HCT116 (cell line): ENCODE measurements at regions not wholly inside any gene's neighbourhood (a gene's known extent, or its start where the extent isn't known, plus 50 kb on each side); places are given as distances from the start of the nearest gene placed in this dataset.

Experiments used
- ATAC-seq: fragments of 200-7000 bp; cut with Tn5 transposase; 2 replicates; pipeline ENCODE4 v1.9.1; 2020; ENCODE audit warnings: mild to moderate bottlenecking, moderate library complexity
- BruUV-seq: library from RNA; stranded (reverse); fragments of 400-500 nt; replicated peaks from 2 replicates; lab custom pipeline; 2021; lab: Mats Ljungman, UMichigan
- CTCF ChIA-PET: fragments of 300-600 bp; sonication (Branson Sonifier 250); formaldehyde crosslinking; loops from one replicate; lab custom pipeline; 2021; ENCODE audit warnings: antibody characterized with exemption; lab: Charles Lee
- POLR2A ChIA-PET: fragments of 300-600, 350-600 bp; sonication (Branson Sonifier 250); formaldehyde crosslinking; loops from one replicate; lab custom pipeline; 2021; ENCODE audit warnings: antibody characterized with exemption; lab: Charles Lee
- RAD21 ChIA-PET, 2 experiments: fragments of 300-600 bp; sonication (Branson Sonifier 250); formaldehyde crosslinking; loops; one replicate each; lab custom pipeline; 2023; ENCODE audit warnings: low total read pairs in 2 of 2; ENCODE audit not compliant: uncharacterized antibody in 2 of 2, unreplicated experiment in 2 of 2, low non-redundant PET in 1 of 2; lab: Charles Lee
- DNase-seq: peaks from one replicate; pipeline ENCODE4 v3.0.0-alpha.2; 2010; ENCODE audit warnings: low read depth, low spot score
- H2AFZ ChIP-seq: fragments of 200-600 bp; shearing (Covaris generic), sonication (generic); 2 replicates; pipeline ENCODE4 v1.6.1; 2017; ENCODE audit warnings: low read depth, mixed run types, mixed read lengths, antibody characterized with exemption, low read length; ENCODE audit not compliant: poor library complexity, severe bottlenecking
- H3K27ac ChIP-seq: 2 replicates; pipeline ENCODE4 v1.5.1; 2012; ENCODE audit warnings: low read depth, low read length
- H3K27me3 ChIP-seq: fragments of 200-600 bp; sonication (generic); 2 replicates; pipeline ENCODE4 v1.6.1; 2016; ENCODE audit warnings: mixed run types, low read length, mixed read lengths; ENCODE audit not compliant: insufficient read depth
- H3K36me3 ChIP-seq, 2 experiments: fragments of 200-500 bp in 1 of 2; fragments of 200-600 bp in 1 of 2; sonication (Bioruptor generic) in 1 of 2; sonication (generic) in 1 of 2; 2 replicates each; pipeline versions ENCODE4 v1.5.1 to v1.6.1; 2014 to 2016; ENCODE audit warnings: low read length in 2 of 2, inconsistent platforms in 1 of 2, mixed read lengths in 1 of 2, mixed run types in 1 of 2; ENCODE audit not compliant: insufficient read depth in 2 of 2, control insufficient read depth in 1 of 2
- H3K4me1 ChIP-seq, 2 experiments: fragments of 200-600 bp in 1 of 2; sonication (generic) in 1 of 2; 2 replicates each; pipeline versions ENCODE4 v1.5.1 to v1.6.1; 2012 to 2017; ENCODE audit warnings: low read length in 2 of 2, inconsistent platforms in 1 of 2, mild to moderate bottlenecking in 1 of 2, mixed read lengths in 1 of 2, mixed run types in 1 of 2, moderate library complexity in 1 of 2; ENCODE audit not compliant: insufficient read depth in 2 of 2, control insufficient read depth in 1 of 2
- H3K4me2 ChIP-seq: fragments of 200-600 bp; sonication (generic); 2 replicates; pipeline ENCODE4 v1.6.1; 2017; ENCODE audit warnings: mixed run types, low read length, mixed read lengths
- H3K4me3 ChIP-seq, 2 experiments: fragments of 200-600 bp in 1 of 2; sonication (generic) in 1 of 2; replicated peaks in 1 of 2; 2 replicates each; pipeline ENCODE4 v1.5.1; 2011 to 2016; ENCODE audit warnings: low read length in 2 of 2, control low read depth in 1 of 2, low read depth in 1 of 2, mild to moderate bottlenecking in 1 of 2, mixed read lengths in 1 of 2, mixed run types in 1 of 2
- H3K79me2 ChIP-seq: fragments of 200-600 bp; sonication (generic); 2 replicates; pipeline ENCODE4 v1.6.1; 2017; ENCODE audit warnings: mild to moderate bottlenecking, mixed run types, low read length, moderate library complexity, mixed read lengths; ENCODE audit not compliant: insufficient read depth
- H3K9ac ChIP-seq: fragments of 200-600 bp; sonication (generic); 2 replicates; pipeline ENCODE4 v1.6.1; 2016; ENCODE audit warnings: low read length, mixed read lengths
- H3K9me2 ChIP-seq: fragments of 200-600 bp; sonication (generic), shearing (Covaris generic); 2 replicates; pipeline ENCODE4 v1.6.1; 2017; ENCODE audit warnings: mixed run types, mild to moderate bottlenecking, moderate library complexity; ENCODE audit not compliant: insufficient read depth
- H3K9me3 ChIP-seq, 2 experiments: fragments of 200-500 bp in 1 of 2; fragments of 200-600 bp in 1 of 2; sonication (Bioruptor generic) in 1 of 2; sonication (generic) in 1 of 2; 2 replicates each; pipeline ENCODE4 v1.6.1; 2014 to 2017; ENCODE audit warnings: low read length in 2 of 2, mixed read lengths in 2 of 2, inconsistent platforms in 1 of 2, low read depth in 1 of 2, mild to moderate bottlenecking in 1 of 2, mixed run types in 1 of 2, moderate library complexity in 1 of 2; ENCODE audit not compliant: control insufficient read depth in 1 of 2, insufficient read depth in 1 of 2
- H4K20me1 ChIP-seq: fragments of 200-600 bp; sonication (generic), shearing (Covaris generic); 2 replicates; pipeline ENCODE4 v1.6.1; 2017; ENCODE audit warnings: mixed run types, mild to moderate bottlenecking, moderate library complexity; ENCODE audit not compliant: insufficient read depth
- CBX3 ChIP-seq: IDR thresholded peaks from 2 replicates; pipeline ENCODE4 v1.6.1; 2012; ENCODE audit warnings: low read depth
- EGR1 ChIP-seq: IDR thresholded peaks from 2 replicates; pipeline ENCODE4 v1.6.1; 2012; ENCODE audit warnings: low read depth
- EZH2phosphoT487 ChIP-seq: fragments of 200-600 bp; IDR thresholded peaks from 2 replicates; pipeline ENCODE4 v1.6.1; 2018; ENCODE audit warnings: antibody characterized with exemption, borderline replicate concordance
- FOSL1 ChIP-seq: IDR thresholded peaks from 2 replicates; pipeline ENCODE4 v1.6.1; 2012; ENCODE audit warnings: low read depth
- JUND ChIP-seq: IDR thresholded peaks from 2 replicates; pipeline ENCODE4 v1.6.1; 2012
- RAD21 ChIP-seq: IDR thresholded peaks from 2 replicates; pipeline ENCODE4 v1.6.1; 2012; ENCODE audit warnings: low read depth, mild to moderate bottlenecking
- SIN3A ChIP-seq: IDR thresholded peaks from 2 replicates; pipeline ENCODE4 v1.6.1; 2012; ENCODE audit warnings: low read depth
- SP1 ChIP-seq: IDR thresholded peaks from 2 replicates; pipeline ENCODE4 v1.6.1; 2012; ENCODE audit warnings: low read depth
- TCF7L2 ChIP-seq: IDR thresholded peaks from 2 replicates; pipeline ENCODE4 v1.7.0; 2011; ENCODE audit warnings: borderline replicate concordance, inconsistent platforms; ENCODE audit not compliant: insufficient read depth, insufficient read length; ENCODE audit errors: extremely low read depth
- YY1 ChIP-seq: IDR thresholded peaks from 2 replicates; pipeline ENCODE4 v1.6.1; 2011; ENCODE audit warnings: low read length, low read depth, moderate library complexity, mild to moderate bottlenecking; ENCODE audit not compliant: insufficient replicate concordance; ENCODE audit errors: extremely low read depth
- ZFX ChIP-seq: fragments of 450-650 bp; IDR thresholded peaks from 2 replicates; pipeline ENCODE4 v1.6.1; 2017
- ZNF274 ChIP-seq: fragments of 200-500 bp; sonication (Bioruptor generic); IDR thresholded peaks from 2 replicates; pipeline ENCODE4 v1.6.1; 2014; ENCODE audit warnings: mild to moderate bottlenecking, low read depth, low read length, inconsistent platforms
- intact Hi-C: fragments of 100-400 bp; cut with micrococcal nuclease; formaldehyde crosslinking; loops from 2 replicates; pipeline ENCODE4 v1.10.0; 2022
- TF ChIP-seq, protein P1 (sequence below): IDR thresholded peaks from 2 replicates; pipeline ENCODE4 v1.6.1; 2012
- TF ChIP-seq, protein P2 (sequence below): IDR thresholded peaks from 2 replicates; pipeline ENCODE4 v1.6.1; 2011; ENCODE audit warnings: mild to moderate bottlenecking, low read length, moderate library complexity; ENCODE audit not compliant: insufficient replicate concordance; ENCODE audit errors: extremely low read depth
- TF ChIP-seq, protein P3 (sequence below): IDR thresholded peaks from 2 replicates; pipeline ENCODE4 v1.6.1; 2012; ENCODE audit warnings: low read depth
- TF ChIP-seq, protein P4 (sequence below), 3 experiments: fragments of 200-600 bp in 1 of 3; sonication (generic) in 1 of 3; IDR thresholded peaks in 2 of 3; conservative IDR thresholded peaks in 1 of 3; 2 replicates each; pipeline ENCODE4 v1.5.1; 2012 to 2017; ENCODE audit warnings: low read depth in 2 of 3, low read length in 2 of 3, antibody characterized with exemption in 1 of 3, borderline replicate concordance in 1 of 3, control low read depth in 1 of 3, mild to moderate bottlenecking in 1 of 3, mixed read lengths in 1 of 3, mixed run types in 1 of 3, moderate library complexity in 1 of 3; ENCODE audit not compliant: insufficient read depth in 1 of 3
- TF ChIP-seq, protein P5 (sequence below): IDR thresholded peaks from 2 replicates; pipeline ENCODE4 v1.6.1; 2012

DNA sequence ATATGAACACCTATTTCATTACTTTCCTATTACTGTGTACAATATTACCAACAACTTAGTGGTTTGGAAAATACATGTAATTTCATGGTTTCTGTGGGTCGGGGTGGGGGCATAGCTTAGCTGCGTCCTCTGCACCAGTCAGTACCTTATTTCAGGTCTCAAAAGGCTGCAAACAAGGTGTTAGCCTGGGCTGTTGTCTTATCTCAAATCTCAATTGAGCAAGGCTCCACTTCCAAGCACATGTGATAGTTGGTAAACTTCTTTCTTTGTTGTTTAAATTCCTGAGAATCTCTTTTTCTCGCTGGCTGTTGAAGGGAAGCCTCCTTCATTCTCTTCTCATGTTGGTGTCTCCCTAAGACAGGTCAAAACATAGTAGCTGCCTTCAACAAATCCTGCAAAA is 485.4 kb downstream of the AMY1C start:
- H3K4me2 ChIP-seq = no peak overlapping the region
- no peaks in the 10 kb centered on the region for H4K20me1 ChIP-seq
- DNase-seq = no peak
- no peaks in the 10 kb centered on the region for H3K27me3 ChIP-seq
- POLR2A ChIA-PET = no interaction called here
- no peaks in the 10 kb centered on the region for H3K4me1 ChIP-seq
- H3K9me3 ChIP-seq = peaks cover 9 to 31% of the 10 kb centered on the region in 2 experiments; a peak in 2 of 4 replicates
- no peak for TF ChIP-seq TCF7L2
- TF ChIP-seq SP1 = no peak
- no peak for TF ChIP-seq ZFX
- TF ChIP-seq, protein P1, sequence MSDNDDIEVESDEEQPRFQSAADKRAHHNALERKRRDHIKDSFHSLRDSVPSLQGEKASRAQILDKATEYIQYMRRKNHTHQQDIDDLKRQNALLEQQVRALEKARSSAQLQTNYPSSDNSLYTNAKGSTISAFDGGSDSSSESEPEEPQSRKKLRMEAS = no peak
- TF ChIP-seq CBX3 = no peak
- no peak for TF ChIP-seq RAD21
- no peak for TF ChIP-seq ZNF274
- TF ChIP-seq, protein P2, sequence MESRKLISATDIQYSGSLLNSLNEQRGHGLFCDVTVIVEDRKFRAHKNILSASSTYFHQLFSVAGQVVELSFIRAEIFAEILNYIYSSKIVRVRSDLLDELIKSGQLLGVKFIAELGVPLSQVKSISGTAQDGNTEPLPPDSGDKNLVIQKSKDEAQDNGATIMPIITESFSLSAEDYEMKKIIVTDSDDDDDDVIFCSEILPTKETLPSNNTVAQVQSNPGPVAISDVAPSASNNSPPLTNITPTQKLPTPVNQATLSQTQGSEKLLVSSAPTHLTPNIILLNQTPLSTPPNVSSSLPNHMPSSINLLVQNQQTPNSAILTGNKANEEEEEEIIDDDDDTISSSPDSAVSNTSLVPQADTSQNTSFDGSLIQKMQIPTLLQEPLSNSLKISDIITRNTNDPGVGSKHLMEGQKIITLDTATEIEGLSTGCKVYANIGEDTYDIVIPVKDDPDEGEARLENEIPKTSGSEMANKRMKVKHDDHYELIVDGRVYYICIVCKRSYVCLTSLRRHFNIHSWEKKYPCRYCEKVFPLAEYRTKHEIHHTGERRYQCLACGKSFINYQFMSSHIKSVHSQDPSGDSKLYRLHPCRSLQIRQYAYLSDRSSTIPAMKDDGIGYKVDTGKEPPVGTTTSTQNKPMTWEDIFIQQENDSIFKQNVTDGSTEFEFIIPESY = no peak
- TF ChIP-seq EZH2phosphoT487 = no peak
- no peak for TF ChIP-seq YY1
- no peak for TF ChIP-seq FOSL1
- TF ChIP-seq, protein P3, sequence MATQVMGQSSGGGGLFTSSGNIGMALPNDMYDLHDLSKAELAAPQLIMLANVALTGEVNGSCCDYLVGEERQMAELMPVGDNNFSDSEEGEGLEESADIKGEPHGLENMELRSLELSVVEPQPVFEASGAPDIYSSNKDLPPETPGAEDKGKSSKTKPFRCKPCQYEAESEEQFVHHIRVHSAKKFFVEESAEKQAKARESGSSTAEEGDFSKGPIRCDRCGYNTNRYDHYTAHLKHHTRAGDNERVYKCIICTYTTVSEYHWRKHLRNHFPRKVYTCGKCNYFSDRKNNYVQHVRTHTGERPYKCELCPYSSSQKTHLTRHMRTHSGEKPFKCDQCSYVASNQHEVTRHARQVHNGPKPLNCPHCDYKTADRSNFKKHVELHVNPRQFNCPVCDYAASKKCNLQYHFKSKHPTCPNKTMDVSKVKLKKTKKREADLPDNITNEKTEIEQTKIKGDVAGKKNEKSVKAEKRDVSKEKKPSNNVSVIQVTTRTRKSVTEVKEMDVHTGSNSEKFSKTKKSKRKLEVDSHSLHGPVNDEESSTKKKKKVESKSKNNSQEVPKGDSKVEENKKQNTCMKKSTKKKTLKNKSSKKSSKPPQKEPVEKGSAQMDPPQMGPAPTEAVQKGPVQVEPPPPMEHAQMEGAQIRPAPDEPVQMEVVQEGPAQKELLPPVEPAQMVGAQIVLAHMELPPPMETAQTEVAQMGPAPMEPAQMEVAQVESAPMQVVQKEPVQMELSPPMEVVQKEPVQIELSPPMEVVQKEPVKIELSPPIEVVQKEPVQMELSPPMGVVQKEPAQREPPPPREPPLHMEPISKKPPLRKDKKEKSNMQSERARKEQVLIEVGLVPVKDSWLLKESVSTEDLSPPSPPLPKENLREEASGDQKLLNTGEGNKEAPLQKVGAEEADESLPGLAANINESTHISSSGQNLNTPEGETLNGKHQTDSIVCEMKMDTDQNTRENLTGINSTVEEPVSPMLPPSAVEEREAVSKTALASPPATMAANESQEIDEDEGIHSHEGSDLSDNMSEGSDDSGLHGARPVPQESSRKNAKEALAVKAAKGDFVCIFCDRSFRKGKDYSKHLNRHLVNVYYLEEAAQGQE = no peak
- TF ChIP-seq EGR1 = no peak
- no peak for TF ChIP-seq SIN3A
- no peak for TF ChIP-seq JUND
- TF ChIP-seq, protein P4, sequence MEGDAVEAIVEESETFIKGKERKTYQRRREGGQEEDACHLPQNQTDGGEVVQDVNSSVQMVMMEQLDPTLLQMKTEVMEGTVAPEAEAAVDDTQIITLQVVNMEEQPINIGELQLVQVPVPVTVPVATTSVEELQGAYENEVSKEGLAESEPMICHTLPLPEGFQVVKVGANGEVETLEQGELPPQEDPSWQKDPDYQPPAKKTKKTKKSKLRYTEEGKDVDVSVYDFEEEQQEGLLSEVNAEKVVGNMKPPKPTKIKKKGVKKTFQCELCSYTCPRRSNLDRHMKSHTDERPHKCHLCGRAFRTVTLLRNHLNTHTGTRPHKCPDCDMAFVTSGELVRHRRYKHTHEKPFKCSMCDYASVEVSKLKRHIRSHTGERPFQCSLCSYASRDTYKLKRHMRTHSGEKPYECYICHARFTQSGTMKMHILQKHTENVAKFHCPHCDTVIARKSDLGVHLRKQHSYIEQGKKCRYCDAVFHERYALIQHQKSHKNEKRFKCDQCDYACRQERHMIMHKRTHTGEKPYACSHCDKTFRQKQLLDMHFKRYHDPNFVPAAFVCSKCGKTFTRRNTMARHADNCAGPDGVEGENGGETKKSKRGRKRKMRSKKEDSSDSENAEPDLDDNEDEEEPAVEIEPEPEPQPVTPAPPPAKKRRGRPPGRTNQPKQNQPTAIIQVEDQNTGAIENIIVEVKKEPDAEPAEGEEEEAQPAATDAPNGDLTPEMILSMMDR (IDR thresholded peaks at IDR 0.05 in 2 of 3, conservative IDR thresholded peaks at IDR 0.05 in 1 of 3; ENCODE audit: borderline replicate concordance in 1 of 3, insufficient read depth in 1 of 3, low read depth in 2 of 3, low read length in 2 of 3) = no peak
- TF ChIP-seq, protein P5, sequence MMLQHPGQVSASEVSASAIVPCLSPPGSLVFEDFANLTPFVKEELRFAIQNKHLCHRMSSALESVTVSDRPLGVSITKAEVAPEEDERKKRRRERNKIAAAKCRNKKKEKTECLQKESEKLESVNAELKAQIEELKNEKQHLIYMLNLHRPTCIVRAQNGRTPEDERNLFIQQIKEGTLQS = no peak
- TF ChIP-seq, all 23 proteins: peak for 0
- ChIA-PET CTCF (no interaction called here), RAD21 (no interaction called here)
- no peaks in the 10 kb centered on the region for H3K9me2 ChIP-seq
- intact Hi-C loops = no loop called here
- ATAC-seq = no peak
- H2AFZ ChIP-seq = no peak overlapping the region
- H3K4me3 ChIP-seq = no peak overlapping the region
- no peak overlapping the region for H3K9ac ChIP-seq
- H3K27ac ChIP-seq = no peak overlapping the region
- H3K79me2 ChIP-seq = no peaks in the 10 kb centered on the region
- H3K36me3 ChIP-seq = no peaks in the 10 kb centered on the region
- BruUV-seq = no TSS peak
